Uterus (tissue), 2 donors: ENCODE measurements at regions not wholly inside any gene's neighbourhood (a gene's known extent, or its start where the extent isn't known, plus 50 kb on each side); places are given as distances from the start of the nearest gene placed in this dataset.

Experiments
- POLR2A ChIP-seq, 2 donors: fragments of 450-650 bp; IDR thresholded peaks; one replicate each; pipeline ENCODE4 v1.6.1; 2016; ENCODE audit warnings: antibody characterized with exemption in 2 of 2, mild to moderate bottlenecking in 1 of 2, moderate library complexity in 1 of 2
- TF ChIP-seq, protein P1 (sequence below), 4 experiments: fragments of 200-600 bp in 2 of 4; fragments of 450-650 bp in 2 of 4; sonication (generic) in 2 of 4; IDR thresholded peaks; one replicate each; pipeline ENCODE4 v1.5.1; 2016 to 2019; ENCODE audit warnings: antibody characterized with exemption in 4 of 4, mild to moderate bottlenecking in 2 of 4, moderate library complexity in 1 of 4

GRCh38 chr21:19343711-19344110 lies 940.1 kb upstream of the TMPRSS15 start:
- TF ChIP-seq, protein P1, sequence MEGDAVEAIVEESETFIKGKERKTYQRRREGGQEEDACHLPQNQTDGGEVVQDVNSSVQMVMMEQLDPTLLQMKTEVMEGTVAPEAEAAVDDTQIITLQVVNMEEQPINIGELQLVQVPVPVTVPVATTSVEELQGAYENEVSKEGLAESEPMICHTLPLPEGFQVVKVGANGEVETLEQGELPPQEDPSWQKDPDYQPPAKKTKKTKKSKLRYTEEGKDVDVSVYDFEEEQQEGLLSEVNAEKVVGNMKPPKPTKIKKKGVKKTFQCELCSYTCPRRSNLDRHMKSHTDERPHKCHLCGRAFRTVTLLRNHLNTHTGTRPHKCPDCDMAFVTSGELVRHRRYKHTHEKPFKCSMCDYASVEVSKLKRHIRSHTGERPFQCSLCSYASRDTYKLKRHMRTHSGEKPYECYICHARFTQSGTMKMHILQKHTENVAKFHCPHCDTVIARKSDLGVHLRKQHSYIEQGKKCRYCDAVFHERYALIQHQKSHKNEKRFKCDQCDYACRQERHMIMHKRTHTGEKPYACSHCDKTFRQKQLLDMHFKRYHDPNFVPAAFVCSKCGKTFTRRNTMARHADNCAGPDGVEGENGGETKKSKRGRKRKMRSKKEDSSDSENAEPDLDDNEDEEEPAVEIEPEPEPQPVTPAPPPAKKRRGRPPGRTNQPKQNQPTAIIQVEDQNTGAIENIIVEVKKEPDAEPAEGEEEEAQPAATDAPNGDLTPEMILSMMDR (IDR thresholded peaks at IDR 0.05) = no peak
- TF ChIP-seq POLR2A (IDR thresholded peaks at IDR 0.05) = no peak
